ENCODE measurements at regions not wholly inside any gene's neighbourhood (a gene's known extent, or its start where the extent isn't known, plus 50 kb on each side); places are given as distances from the start of the nearest gene placed in this dataset.

DNA sequence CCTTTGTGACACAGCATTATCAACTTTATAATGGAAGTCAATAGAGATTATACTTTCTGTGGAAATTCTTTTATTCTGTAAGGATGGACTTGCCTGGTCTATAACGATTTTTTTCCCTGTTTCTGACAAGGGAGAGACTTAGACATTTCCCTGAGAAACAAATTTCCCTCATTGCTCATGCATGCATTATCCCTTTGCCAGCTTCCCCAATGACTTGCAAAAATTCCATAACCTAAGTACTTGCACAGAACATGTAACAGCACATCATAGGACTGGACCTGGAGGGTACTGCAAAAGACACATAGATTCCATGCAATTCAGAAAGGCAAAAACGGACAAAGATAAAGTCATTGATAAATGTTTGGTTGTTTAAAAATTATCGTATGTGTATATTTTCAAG lies 166.7 kb downstream of the FHIP1A start:
- TF ChIP-seq EP300 (IDR thresholded peaks at IDR 0.05) (no peak), POLR2A (IDR thresholded peaks at IDR 0.05) (no peak), POLR2AphosphoS5 (IDR thresholded peaks at IDR 0.05) (no peak)
- TF ChIP-seq, protein P1, sequence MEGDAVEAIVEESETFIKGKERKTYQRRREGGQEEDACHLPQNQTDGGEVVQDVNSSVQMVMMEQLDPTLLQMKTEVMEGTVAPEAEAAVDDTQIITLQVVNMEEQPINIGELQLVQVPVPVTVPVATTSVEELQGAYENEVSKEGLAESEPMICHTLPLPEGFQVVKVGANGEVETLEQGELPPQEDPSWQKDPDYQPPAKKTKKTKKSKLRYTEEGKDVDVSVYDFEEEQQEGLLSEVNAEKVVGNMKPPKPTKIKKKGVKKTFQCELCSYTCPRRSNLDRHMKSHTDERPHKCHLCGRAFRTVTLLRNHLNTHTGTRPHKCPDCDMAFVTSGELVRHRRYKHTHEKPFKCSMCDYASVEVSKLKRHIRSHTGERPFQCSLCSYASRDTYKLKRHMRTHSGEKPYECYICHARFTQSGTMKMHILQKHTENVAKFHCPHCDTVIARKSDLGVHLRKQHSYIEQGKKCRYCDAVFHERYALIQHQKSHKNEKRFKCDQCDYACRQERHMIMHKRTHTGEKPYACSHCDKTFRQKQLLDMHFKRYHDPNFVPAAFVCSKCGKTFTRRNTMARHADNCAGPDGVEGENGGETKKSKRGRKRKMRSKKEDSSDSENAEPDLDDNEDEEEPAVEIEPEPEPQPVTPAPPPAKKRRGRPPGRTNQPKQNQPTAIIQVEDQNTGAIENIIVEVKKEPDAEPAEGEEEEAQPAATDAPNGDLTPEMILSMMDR (IDR thresholded peaks at IDR 0.05), result no peak

Data from suprapubic skin (tissue), 4 donors.